B cell (primary cell): ENCODE measurements at regions not wholly inside any gene's neighbourhood (a gene's known extent, or its start where the extent isn't known, plus 50 kb on each side); places are given as distances from the start of the nearest gene placed in this dataset.

Source experiments
- ATAC-seq: fragments of 200-7000 bp; cut with Tn5 transposase; one replicate; pipeline ENCODE4 v1.10.0; 2021; ENCODE audit warnings: low read depth, mild to moderate bottlenecking, moderate number of reproducible peaks, moderate library complexity
- CTCF ChIA-PET: fragments of 350-600 bp; sonication (Branson Sonifier 250); formaldehyde crosslinking; loops from one replicate; lab custom pipeline; 2021; ENCODE audit warnings: antibody characterized with exemption, inconsistent platforms; lab: Charles Lee
- POLR2A ChIA-PET: fragments of 350-600 bp; sonication (Branson Sonifier 250); formaldehyde crosslinking; loops from one replicate; lab custom pipeline; 2021; ENCODE audit warnings: antibody characterized with exemption; lab: Charles Lee
- DNase-seq: peaks from one replicate; pipeline ENCODE4 v3.0.0; 2013
- H2AFZ ChIP-seq: 2 replicates; pipeline ENCODE4 v1.6.1; 2012; ENCODE audit warnings: mild to moderate bottlenecking, low read depth, low read length; ENCODE audit not compliant: insufficient read depth, poor library complexity, severe bottlenecking
- H3K27ac ChIP-seq, 2 donors: 1 replicate in 1 of 2; 2 replicates in 1 of 2; pipeline ENCODE4 v1.5.1; 2012 to 2013; ENCODE audit warnings: low read length in 2 of 2, mild to moderate bottlenecking in 2 of 2, moderate library complexity in 1 of 2
- H3K27me3 ChIP-seq, 4 experiments: fragments of 200-600 bp in 1 of 4; sonication (generic) in 1 of 4; replicated peaks in 1 of 4; 1 replicate in 2 of 4; 2 replicates in 2 of 4; pipeline versions ENCODE4 v1.6.1 to v1.7.0; 2013 to 2016; ENCODE audit warnings: low read length in 3 of 4, mild to moderate bottlenecking in 2 of 4, mixed read lengths in 1 of 4, moderate library complexity in 1 of 4; ENCODE audit not compliant: insufficient read depth in 4 of 4, control insufficient read depth in 3 of 4; ENCODE audit errors: control extremely low read depth in 1 of 4
- H3K36me3 ChIP-seq, 2 experiments: replicated peaks in 1 of 2; 1 replicate in 1 of 2; 2 replicates in 1 of 2; pipeline versions ENCODE4 v1.6.1 to v1.7.1; 2013; ENCODE audit warnings: low read length in 1 of 2; ENCODE audit not compliant: insufficient read depth in 2 of 2, control insufficient read depth in 1 of 2; ENCODE audit errors: control extremely low read depth in 1 of 2, extremely low read depth in 1 of 2
- H3K4me1 ChIP-seq, 2 donors: fragments of 200-600 bp in 1 of 2; sonication (generic) in 1 of 2; 1 replicate in 1 of 2; 2 replicates in 1 of 2; pipeline versions ENCODE4 v1.5.1 to v1.6.1; 2013 to 2017; ENCODE audit warnings: low read length in 2 of 2; ENCODE audit not compliant: control insufficient read depth in 2 of 2, insufficient read depth in 2 of 2
- H3K4me2 ChIP-seq: replicated peaks from 2 replicates; pipeline ENCODE3; 2012; ENCODE audit warnings: mild to moderate bottlenecking, low read depth, low read length; ENCODE audit not compliant: poor library complexity, severe bottlenecking
- H3K4me3 ChIP-seq, 5 experiments: fragments of 200-600 bp in 1 of 5; sonication (generic) in 1 of 5; 1 replicate in 3 of 5; 2 replicates in 2 of 5; pipeline versions ENCODE4 v1.5.1 to v1.7.0; 2011 to 2016; ENCODE audit warnings: low read length in 4 of 5, mild to moderate bottlenecking in 4 of 5, low read depth in 2 of 5, control low read depth in 1 of 5, moderate library complexity in 1 of 5; ENCODE audit not compliant: insufficient read depth in 1 of 5; ENCODE audit errors: control extremely low read depth in 1 of 5, extremely low read depth in 1 of 5
- H3K79me2 ChIP-seq: fragments of 200-600 bp; sonication (generic); one replicate; pipeline ENCODE4 v1.6.0; 2016; ENCODE audit warnings: low read length; ENCODE audit not compliant: control insufficient read depth, insufficient read depth
- H3K9ac ChIP-seq: fragments of 200-600 bp; sonication (generic); 2 replicates; pipeline ENCODE4 v1.6.1; 2017; ENCODE audit warnings: mild to moderate bottlenecking, low read length, moderate library complexity
- H3K9me3 ChIP-seq, 3 donors: one replicate each; pipeline versions ENCODE4 v1.6.1 to v1.7.1; 2013; ENCODE audit warnings: low read length in 2 of 3; ENCODE audit not compliant: control insufficient read depth in 2 of 3, insufficient read depth in 1 of 3; ENCODE audit errors: control extremely low read depth in 1 of 3
- H4K20me1 ChIP-seq: 2 replicates; pipeline ENCODE4 v1.6.0; 2012; ENCODE audit warnings: mild to moderate bottlenecking, low read length; ENCODE audit not compliant: insufficient read depth, control insufficient read depth, poor library complexity, severe bottlenecking
- H3K27ac Mint-ChIP-seq: one replicate; pipeline ENCODE4 v1.8.0; 2021; ENCODE audit warnings: mixed read lengths
- H3K27me3 Mint-ChIP-seq: one replicate; pipeline ENCODE4 v1.8.0; 2021; ENCODE audit warnings: mixed read lengths
- H3K4me1 Mint-ChIP-seq: one replicate; pipeline ENCODE4 v1.8.0; 2021; ENCODE audit warnings: mixed read lengths
- H3K4me3 Mint-ChIP-seq: one replicate; pipeline ENCODE4 v1.8.0; 2021; ENCODE audit warnings: mixed read lengths
- H3K9me3 Mint-ChIP-seq: one replicate; pipeline ENCODE4 v1.8.0; 2022; ENCODE audit warnings: mixed read lengths; ENCODE audit not compliant: insufficient read depth
- CTCF ChIP-seq: fragments of 200-600 bp; IDR thresholded peaks from one replicate; pipeline ENCODE4 v1.8.0; 2022; ENCODE audit warnings: antibody characterized with exemption, mild to moderate bottlenecking
- EZH2 ChIP-seq: IDR thresholded peaks from 2 replicates; pipeline ENCODE4 v1.6.1; 2012; ENCODE audit warnings: borderline replicate concordance, low read depth, mild to moderate bottlenecking, moderate library complexity, low read length; ENCODE audit not compliant: insufficient read depth, poor library complexity, severe bottlenecking
- WGBS: methylation state at CpG from one replicate; pipeline ENCODE4 v1.1.5; 2013; ENCODE audit warnings: missing lambda C conversion rate; ENCODE audit not compliant: insufficient coverage; 5-methylcytosine and 5-hydroxymethylcytosine counted together
- intact Hi-C: fragments of 100-400 bp; cut with micrococcal nuclease; formaldehyde crosslinking; loops from one replicate; pipeline ENCODE4 v1.10.0; 2022

GRCh38 chr14:83470959-83471695 lies 1937.5 kb upstream of the SEL1L start:
- H3K4me2 ChIP-seq, result no peak overlapping the region
- no peaks in the 10 kb centered on the region for H3K9me3 ChIP-seq
- H3K27me3 Mint-ChIP-seq, result no peaks in the 10 kb centered on the region
- no peak overlapping the region for H2AFZ ChIP-seq
- no peak overlapping the region for H3K27ac Mint-ChIP-seq
- H3K9ac ChIP-seq, result no peak overlapping the region
- no peaks in the 10 kb centered on the region for H3K4me1 Mint-ChIP-seq
- H3K4me3 ChIP-seq, result no peak overlapping the region
- no peaks in the 10 kb centered on the region for H3K79me2 ChIP-seq
- no peaks in the 10 kb centered on the region for H3K4me1 ChIP-seq
- ATAC-seq (no peak), DNase-seq (no peak)
- no peak overlapping the region for H3K4me3 Mint-ChIP-seq
- H3K36me3 ChIP-seq, result no peaks in the 10 kb centered on the region
- CTCF ChIA-PET, result no interaction called here
- POLR2A ChIA-PET, result no interaction called here
- H3K27ac ChIP-seq, result no peak overlapping the region
- H4K20me1 ChIP-seq, result no peaks in the 10 kb centered on the region
- intact Hi-C loops, result no loop called here
- TF ChIP-seq CTCF (no peak), EZH2 (no peak)
- no peaks in the 10 kb centered on the region for H3K27me3 ChIP-seq
- no CpG with 5 or more reads among the region's 1 CpG for WGBS
- H3K9me3 Mint-ChIP-seq, result peaks cover 5% of the 10 kb centered on the region

- ChIA-PET CTCF (no interaction called here), POLR2A (no interaction called here)
- intact Hi-C loops, result no loop called here
- no peaks in the 10 kb centered on the region for H3K9me3 ChIP-seq
- no peaks in the 10 kb centered on the region for H3K79me2 ChIP-seq
- Mint-ChIP-seq H3K27ac (no peak overlapping the region), H3K27me3 (no peaks in the 10 kb centered on the region), H3K4me1 (no peaks in the 10 kb centered on the region), H3K4me3 (no peak overlapping the region), H3K9me3 (peaks cover 5% of the 10 kb centered on the region)
- DNase-seq, result no peak
- no peaks in the 10 kb centered on the region for H3K36me3 ChIP-seq
- H3K27ac ChIP-seq, result no peak overlapping the region
- TF ChIP-seq EZH2 (no peak), CTCF (no peak)
- no peak overlapping the region for H2AFZ ChIP-seq
- H4K20me1 ChIP-seq, result no peaks in the 10 kb centered on the region
- WGBS, result no CpG with 5 or more reads among the region's 3 CpGs
- H3K4me3 ChIP-seq, result no peak overlapping the region
- no peaks in the 10 kb centered on the region for H3K27me3 ChIP-seq
- no peaks in the 10 kb centered on the region for H3K4me1 ChIP-seq
- ATAC-seq, result no peak
- no peak overlapping the region for H3K9ac ChIP-seq
- no peak overlapping the region for H3K4me2 ChIP-seq
Measured at GRCh38 chr14:83473416-83474235, 1940.0 kb upstream of the SEL1L start.
